SK-N-SH (cell line): ENCODE measurements at regions not wholly inside any gene's neighbourhood (a gene's known extent, or its start where the extent isn't known, plus 50 kb on each side); places are given as distances from the start of the nearest gene placed in this dataset.

Experiments
- CTCF ChIA-PET: fragments of 300-600, 350-600 bp; formaldehyde crosslinking; extraction: SDS; loops from one replicate; lab custom pipeline; 2021; lab: Yijun Ruan, JAX
- POLR2A ChIA-PET: fragments of 350-600 bp; sonication (Branson Sonifier 250); formaldehyde crosslinking; extraction: SDS; loops from one replicate; lab custom pipeline; 2020; ENCODE audit warnings: antibody characterized with exemption, inconsistent platforms; lab: Yijun Ruan, JAX
- DNase-seq: peaks from one replicate; pipeline ENCODE4 v3.0.0; 2012
- H2AFZ ChIP-seq: fragments of 200-600 bp; sonication (generic); 2 replicates; pipeline ENCODE4 v1.8.1; 2016; ENCODE audit warnings: antibody characterized with exemption, mild to moderate bottlenecking, low read depth
- H3F3A ChIP-seq: fragments of 200-600 bp; sonication (generic); replicated peaks from 2 replicates; pipeline ENCODE3; 2016; ENCODE audit warnings: antibody characterized with exemption, mild to moderate bottlenecking; ENCODE audit not compliant: insufficient read depth
- H3K27ac ChIP-seq, 2 experiments: fragments of 200-500 bp in 1 of 2; fragments of 200-600 bp in 1 of 2; sonication (Bioruptor generic) in 1 of 2; sonication (generic), shearing (Covaris generic) in 1 of 2; 2 replicates each; pipeline versions ENCODE4 v1.5.1 to v1.6.1; 2014 to 2016; ENCODE audit warnings: low read depth in 2 of 2, inconsistent platforms in 1 of 2, low read length in 1 of 2, mild to moderate bottlenecking in 1 of 2, mixed read lengths in 1 of 2
- H3K27me3 ChIP-seq: fragments of 200-600 bp; sonication (generic), shearing (Covaris generic); 2 replicates; pipeline ENCODE4 v1.6.1; 2016; ENCODE audit warnings: mixed run types; ENCODE audit not compliant: insufficient read depth
- H3K36me3 ChIP-seq, 2 experiments: fragments of 200-500 bp in 1 of 2; fragments of 200-600 bp in 1 of 2; sonication (Bioruptor generic) in 1 of 2; sonication (generic) in 1 of 2; replicated peaks in 1 of 2; 2 replicates each; pipeline versions ENCODE3 to v1.5.1; 2014 to 2016; ENCODE audit warnings: low read length in 1 of 2, mild to moderate bottlenecking in 1 of 2; ENCODE audit not compliant: insufficient read depth in 2 of 2, control insufficient read depth in 1 of 2
- H3K4me1 ChIP-seq, 2 experiments: fragments of 200-500 bp in 1 of 2; fragments of 200-600 bp in 1 of 2; sonication (Bioruptor generic) in 1 of 2; sonication (generic), shearing (Covaris generic) in 1 of 2; 2 replicates each; pipeline versions ENCODE4 v1.5.1 to v1.6.1; 2014 to 2016; ENCODE audit warnings: low read depth in 1 of 2, low read length in 1 of 2, mixed run types in 1 of 2; ENCODE audit not compliant: insufficient read depth in 2 of 2, control insufficient read depth in 1 of 2
- H3K4me2 ChIP-seq: fragments of 200-600 bp; sonication (generic), shearing (Covaris generic); 2 replicates; pipeline ENCODE4 v1.6.1; 2017; ENCODE audit warnings: mixed run types
- H3K4me3 ChIP-seq, 2 experiments: fragments of 200-500 bp in 1 of 2; fragments of 200-600 bp in 1 of 2; sonication (Bioruptor generic) in 1 of 2; sonication (generic), shearing (Covaris generic) in 1 of 2; 2 replicates each; pipeline versions ENCODE4 v1.5.1 to v1.8.1; 2014 to 2016; ENCODE audit warnings: low read depth in 2 of 2, inconsistent platforms in 1 of 2, low read length in 1 of 2, mild to moderate bottlenecking in 1 of 2, mixed read lengths in 1 of 2, moderate library complexity in 1 of 2
- H3K79me2 ChIP-seq: fragments of 200-600 bp; sonication (generic); 2 replicates; pipeline ENCODE4 v1.8.1; 2017; ENCODE audit warnings: mild to moderate bottlenecking; ENCODE audit not compliant: insufficient read depth
- H3K9ac ChIP-seq: fragments of 200-600 bp; sonication (generic); 2 replicates; pipeline ENCODE4 v1.6.1; 2017; ENCODE audit warnings: mixed run types
- H3K9me2 ChIP-seq: fragments of 200-600 bp; sonication (generic); 2 replicates; pipeline ENCODE4 v1.6.1; 2017; ENCODE audit warnings: mixed run types
- H3K9me3 ChIP-seq: fragments of 200-600 bp; sonication (generic); 2 replicates; pipeline ENCODE4 v1.6.1; 2017; ENCODE audit warnings: mixed run types, mild to moderate bottlenecking, moderate library complexity
- H4K20me1 ChIP-seq: fragments of 200-600 bp; sonication (generic); 2 replicates; pipeline ENCODE4 v1.6.1; 2017; ENCODE audit warnings: mild to moderate bottlenecking, mixed run types; ENCODE audit not compliant: insufficient read depth
- CHD2 ChIP-seq: fragments of 150-350 bp; IDR thresholded peaks from 2 replicates; pipeline ENCODE4 v1.6.1; 2018; ENCODE audit warnings: low read length; ENCODE audit not compliant: partially characterized antibody
- ELF1 ChIP-seq: IDR thresholded peaks from 2 replicates; pipeline ENCODE4 v1.4.0; 2012
- FOXJ3 ChIP-seq: sonication (generic); formaldehyde crosslinking; IDR thresholded peaks from 2 replicates; pipeline ENCODE4 v1.5.1; 2020; ENCODE audit warnings: mild to moderate bottlenecking, missing genetic modification reagents
- FOXM1 ChIP-seq: IDR thresholded peaks from 2 replicates; pipeline ENCODE4 v1.4.0; 2012; ENCODE audit warnings: low read depth, mild to moderate bottlenecking
- GABPA ChIP-seq: IDR thresholded peaks from 2 replicates; pipeline ENCODE4 v1.4.0; 2012; ENCODE audit warnings: low read depth, mild to moderate bottlenecking
- JUND ChIP-seq: IDR thresholded peaks from 2 replicates; pipeline ENCODE4 v1.4.0; 2012
- MXI1 ChIP-seq: IDR thresholded peaks from 2 replicates; pipeline ENCODE4 v1.6.1; 2012; ENCODE audit warnings: mild to moderate bottlenecking, low read depth, low read length, improper control_type of control experiment
- POLR2AphosphoS5 ChIP-seq: IDR thresholded peaks from 2 replicates; pipeline ENCODE4 v1.6.1; 2012; ENCODE audit warnings: low read depth, low read length
- RCOR1 ChIP-seq: fragments of 150-350 bp; IDR thresholded peaks from 2 replicates; pipeline ENCODE4 v1.6.1; 2017; ENCODE audit warnings: antibody characterized with exemption, low read length
- RXRA ChIP-seq: IDR thresholded peaks from 2 replicates; pipeline ENCODE4 v1.4.0; 2012; ENCODE audit warnings: low read depth, mild to moderate bottlenecking, borderline replicate concordance
- SIN3A ChIP-seq: IDR thresholded peaks from 2 replicates; pipeline ENCODE4 v1.6.1; 2012; ENCODE audit warnings: low read depth, mild to moderate bottlenecking, low read length, moderate library complexity, borderline replicate concordance
- TCF12 ChIP-seq: IDR thresholded peaks from 2 replicates; pipeline ENCODE4 v1.4.0; 2012
- TEAD4 ChIP-seq: IDR thresholded peaks from 2 replicates; pipeline ENCODE4 v1.4.0; 2012; ENCODE audit warnings: mild to moderate bottlenecking, borderline replicate concordance; ENCODE audit not compliant: insufficient read depth
- YY1 ChIP-seq: IDR thresholded peaks from 2 replicates; pipeline ENCODE4 v1.4.0; 2012; ENCODE audit warnings: low read depth, mild to moderate bottlenecking
- WGBS: methylation state at CpG from one replicate; pipeline ENCODE4 v1.1.6; 2017; ENCODE audit warnings: low lambda C conversion rate; 5-methylcytosine and 5-hydroxymethylcytosine counted together
- TF ChIP-seq, protein P1 (sequence below): IDR thresholded peaks from 2 replicates; pipeline ENCODE4 v1.4.0; 2012; ENCODE audit warnings: low read depth, borderline replicate concordance
- TF ChIP-seq, protein P2 (sequence below): IDR thresholded peaks from 2 replicates; pipeline ENCODE4 v1.4.0; 2012; ENCODE audit warnings: low read depth, borderline replicate concordance
- TF ChIP-seq, protein P3 (sequence below): fragments of 200-600 bp; sonication (generic); IDR thresholded peaks from 2 replicates; pipeline ENCODE4 v1.6.1; 2017; ENCODE audit warnings: antibody characterized with exemption, mild to moderate bottlenecking, moderate library complexity
- TF ChIP-seq, protein P4 (sequence below): IDR thresholded peaks from 2 replicates; pipeline ENCODE4 v1.4.0; 2012; ENCODE audit warnings: low read depth
- TF ChIP-seq, protein P5 (sequence below): IDR thresholded peaks from 2 replicates; pipeline ENCODE4; 2012
- TF ChIP-seq, protein P6 (sequence below): IDR thresholded peaks from 2 replicates; pipeline ENCODE4 v1.6.1; 2012; ENCODE audit warnings: mild to moderate bottlenecking, low read depth, low read length, moderate library complexity

DNA sequence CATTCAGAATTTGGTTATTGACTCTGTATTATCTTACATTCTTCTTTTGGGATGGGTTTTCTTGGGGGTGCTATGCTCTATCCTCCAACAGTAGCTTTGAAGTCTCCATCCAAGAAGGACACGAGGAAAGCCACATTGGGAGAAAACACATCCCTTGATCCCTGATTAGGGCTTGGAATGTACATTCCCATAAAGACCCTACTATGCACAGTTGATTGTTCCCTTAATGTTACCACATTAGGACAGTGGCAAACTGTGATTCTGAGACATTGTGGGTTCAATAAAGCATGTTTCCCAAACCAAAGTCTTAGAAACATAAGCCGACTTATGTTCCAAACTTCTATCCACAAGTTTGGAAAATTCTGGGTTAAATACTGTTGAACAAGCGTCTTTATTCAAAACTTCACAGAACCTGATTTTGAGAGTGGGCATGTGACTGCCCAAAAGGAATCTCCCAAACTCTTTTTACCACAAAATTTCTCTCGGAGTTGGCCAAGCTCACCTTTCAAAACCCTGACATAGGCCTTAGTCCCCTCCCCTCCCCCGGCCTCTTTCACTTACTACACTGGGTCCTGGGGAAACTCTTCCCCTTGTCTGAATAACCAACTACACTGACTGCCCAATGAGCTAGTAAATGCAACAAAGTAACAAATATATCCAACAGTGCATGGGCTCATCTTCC lies 177.0 kb upstream of the KAZN start:
- no peaks in the 10 kb centered on the region for H3K4me1 ChIP-seq
- H3K4me2 ChIP-seq, result no peak overlapping the region
- TF ChIP-seq YY1, result no peak
- TF ChIP-seq, protein P1, sequence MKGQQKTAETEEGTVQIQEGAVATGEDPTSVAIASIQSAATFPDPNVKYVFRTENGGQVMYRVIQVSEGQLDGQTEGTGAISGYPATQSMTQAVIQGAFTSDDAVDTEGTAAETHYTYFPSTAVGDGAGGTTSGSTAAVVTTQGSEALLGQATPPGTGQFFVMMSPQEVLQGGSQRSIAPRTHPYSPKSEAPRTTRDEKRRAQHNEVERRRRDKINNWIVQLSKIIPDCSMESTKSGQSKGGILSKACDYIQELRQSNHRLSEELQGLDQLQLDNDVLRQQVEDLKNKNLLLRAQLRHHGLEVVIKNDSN, result no peak
- TF ChIP-seq, protein P2, sequence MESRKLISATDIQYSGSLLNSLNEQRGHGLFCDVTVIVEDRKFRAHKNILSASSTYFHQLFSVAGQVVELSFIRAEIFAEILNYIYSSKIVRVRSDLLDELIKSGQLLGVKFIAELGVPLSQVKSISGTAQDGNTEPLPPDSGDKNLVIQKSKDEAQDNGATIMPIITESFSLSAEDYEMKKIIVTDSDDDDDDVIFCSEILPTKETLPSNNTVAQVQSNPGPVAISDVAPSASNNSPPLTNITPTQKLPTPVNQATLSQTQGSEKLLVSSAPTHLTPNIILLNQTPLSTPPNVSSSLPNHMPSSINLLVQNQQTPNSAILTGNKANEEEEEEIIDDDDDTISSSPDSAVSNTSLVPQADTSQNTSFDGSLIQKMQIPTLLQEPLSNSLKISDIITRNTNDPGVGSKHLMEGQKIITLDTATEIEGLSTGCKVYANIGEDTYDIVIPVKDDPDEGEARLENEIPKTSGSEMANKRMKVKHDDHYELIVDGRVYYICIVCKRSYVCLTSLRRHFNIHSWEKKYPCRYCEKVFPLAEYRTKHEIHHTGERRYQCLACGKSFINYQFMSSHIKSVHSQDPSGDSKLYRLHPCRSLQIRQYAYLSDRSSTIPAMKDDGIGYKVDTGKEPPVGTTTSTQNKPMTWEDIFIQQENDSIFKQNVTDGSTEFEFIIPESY, result no peak
- TF ChIP-seq, protein P3, sequence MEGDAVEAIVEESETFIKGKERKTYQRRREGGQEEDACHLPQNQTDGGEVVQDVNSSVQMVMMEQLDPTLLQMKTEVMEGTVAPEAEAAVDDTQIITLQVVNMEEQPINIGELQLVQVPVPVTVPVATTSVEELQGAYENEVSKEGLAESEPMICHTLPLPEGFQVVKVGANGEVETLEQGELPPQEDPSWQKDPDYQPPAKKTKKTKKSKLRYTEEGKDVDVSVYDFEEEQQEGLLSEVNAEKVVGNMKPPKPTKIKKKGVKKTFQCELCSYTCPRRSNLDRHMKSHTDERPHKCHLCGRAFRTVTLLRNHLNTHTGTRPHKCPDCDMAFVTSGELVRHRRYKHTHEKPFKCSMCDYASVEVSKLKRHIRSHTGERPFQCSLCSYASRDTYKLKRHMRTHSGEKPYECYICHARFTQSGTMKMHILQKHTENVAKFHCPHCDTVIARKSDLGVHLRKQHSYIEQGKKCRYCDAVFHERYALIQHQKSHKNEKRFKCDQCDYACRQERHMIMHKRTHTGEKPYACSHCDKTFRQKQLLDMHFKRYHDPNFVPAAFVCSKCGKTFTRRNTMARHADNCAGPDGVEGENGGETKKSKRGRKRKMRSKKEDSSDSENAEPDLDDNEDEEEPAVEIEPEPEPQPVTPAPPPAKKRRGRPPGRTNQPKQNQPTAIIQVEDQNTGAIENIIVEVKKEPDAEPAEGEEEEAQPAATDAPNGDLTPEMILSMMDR, result no peak
- TF ChIP-seq JUND, result no peak
- no peak for TF ChIP-seq FOXJ3 (CRISPR knock-in tag)
- no peak for TF ChIP-seq GABPA
- TF ChIP-seq CHD2, result no peak
- TF ChIP-seq, protein P4, sequence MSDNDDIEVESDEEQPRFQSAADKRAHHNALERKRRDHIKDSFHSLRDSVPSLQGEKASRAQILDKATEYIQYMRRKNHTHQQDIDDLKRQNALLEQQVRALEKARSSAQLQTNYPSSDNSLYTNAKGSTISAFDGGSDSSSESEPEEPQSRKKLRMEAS, result no peak
- TF ChIP-seq SIN3A, result no peak
- TF ChIP-seq MXI1, result no peak
- no peak for TF ChIP-seq FOXM1
- TF ChIP-seq RXRA, result no peak
- TF ChIP-seq, protein P5, sequence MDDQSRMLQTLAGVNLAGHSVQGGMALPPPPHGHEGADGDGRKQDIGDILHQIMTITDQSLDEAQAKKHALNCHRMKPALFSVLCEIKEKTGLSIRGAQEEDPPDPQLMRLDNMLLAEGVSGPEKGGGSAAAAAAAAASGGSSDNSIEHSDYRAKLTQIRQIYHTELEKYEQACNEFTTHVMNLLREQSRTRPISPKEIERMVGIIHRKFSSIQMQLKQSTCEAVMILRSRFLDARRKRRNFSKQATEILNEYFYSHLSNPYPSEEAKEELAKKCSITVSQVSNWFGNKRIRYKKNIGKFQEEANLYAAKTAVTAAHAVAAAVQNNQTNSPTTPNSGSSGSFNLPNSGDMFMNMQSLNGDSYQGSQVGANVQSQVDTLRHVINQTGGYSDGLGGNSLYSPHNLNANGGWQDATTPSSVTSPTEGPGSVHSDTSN, result no peak
- no peak for TF ChIP-seq TCF12
- TF ChIP-seq POLR2AphosphoS5, result no peak
- TF ChIP-seq, protein P6, sequence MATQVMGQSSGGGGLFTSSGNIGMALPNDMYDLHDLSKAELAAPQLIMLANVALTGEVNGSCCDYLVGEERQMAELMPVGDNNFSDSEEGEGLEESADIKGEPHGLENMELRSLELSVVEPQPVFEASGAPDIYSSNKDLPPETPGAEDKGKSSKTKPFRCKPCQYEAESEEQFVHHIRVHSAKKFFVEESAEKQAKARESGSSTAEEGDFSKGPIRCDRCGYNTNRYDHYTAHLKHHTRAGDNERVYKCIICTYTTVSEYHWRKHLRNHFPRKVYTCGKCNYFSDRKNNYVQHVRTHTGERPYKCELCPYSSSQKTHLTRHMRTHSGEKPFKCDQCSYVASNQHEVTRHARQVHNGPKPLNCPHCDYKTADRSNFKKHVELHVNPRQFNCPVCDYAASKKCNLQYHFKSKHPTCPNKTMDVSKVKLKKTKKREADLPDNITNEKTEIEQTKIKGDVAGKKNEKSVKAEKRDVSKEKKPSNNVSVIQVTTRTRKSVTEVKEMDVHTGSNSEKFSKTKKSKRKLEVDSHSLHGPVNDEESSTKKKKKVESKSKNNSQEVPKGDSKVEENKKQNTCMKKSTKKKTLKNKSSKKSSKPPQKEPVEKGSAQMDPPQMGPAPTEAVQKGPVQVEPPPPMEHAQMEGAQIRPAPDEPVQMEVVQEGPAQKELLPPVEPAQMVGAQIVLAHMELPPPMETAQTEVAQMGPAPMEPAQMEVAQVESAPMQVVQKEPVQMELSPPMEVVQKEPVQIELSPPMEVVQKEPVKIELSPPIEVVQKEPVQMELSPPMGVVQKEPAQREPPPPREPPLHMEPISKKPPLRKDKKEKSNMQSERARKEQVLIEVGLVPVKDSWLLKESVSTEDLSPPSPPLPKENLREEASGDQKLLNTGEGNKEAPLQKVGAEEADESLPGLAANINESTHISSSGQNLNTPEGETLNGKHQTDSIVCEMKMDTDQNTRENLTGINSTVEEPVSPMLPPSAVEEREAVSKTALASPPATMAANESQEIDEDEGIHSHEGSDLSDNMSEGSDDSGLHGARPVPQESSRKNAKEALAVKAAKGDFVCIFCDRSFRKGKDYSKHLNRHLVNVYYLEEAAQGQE, result no peak
- no peak for TF ChIP-seq ELF1
- TF ChIP-seq TEAD4, result no peak
- TF ChIP-seq RCOR1, result no peak
- TF ChIP-seq, all 33 proteins: peak for 0
- Histone ChIP-seq H3K9me2 (no peaks in the 10 kb centered on the region), H3K9me3 (no peaks in the 10 kb centered on the region), H3K79me2 (no peaks in the 10 kb centered on the region), H3K4me3 (no peak overlapping the region), H3K27me3 (no peaks in the 10 kb centered on the region), H2AFZ (no peak overlapping the region), H3K27ac (no peak overlapping the region), H3K36me3 (no peaks in the 10 kb centered on the region), H3F3A (no peaks in the 10 kb centered on the region), H4K20me1 (no peaks in the 10 kb centered on the region), H3K9ac (no peak overlapping the region)
- ChIA-PET CTCF (interaction anchor here (1.3 kb wide), 1 partner anchor 22 kb away, joined by 3 read pairs; no protein-coding TSS in a partner anchor), POLR2A (no interaction called here)
- no peak for DNase-seq
- WGBS, result 31% methylated on average over 5 of the region's 5 CpGs
